ENCODE measurements at regions not wholly inside any gene's neighbourhood (a gene's known extent, or its start where the extent isn't known, plus 50 kb on each side); places are given as distances from the start of the nearest gene placed in this dataset.

DNA sequence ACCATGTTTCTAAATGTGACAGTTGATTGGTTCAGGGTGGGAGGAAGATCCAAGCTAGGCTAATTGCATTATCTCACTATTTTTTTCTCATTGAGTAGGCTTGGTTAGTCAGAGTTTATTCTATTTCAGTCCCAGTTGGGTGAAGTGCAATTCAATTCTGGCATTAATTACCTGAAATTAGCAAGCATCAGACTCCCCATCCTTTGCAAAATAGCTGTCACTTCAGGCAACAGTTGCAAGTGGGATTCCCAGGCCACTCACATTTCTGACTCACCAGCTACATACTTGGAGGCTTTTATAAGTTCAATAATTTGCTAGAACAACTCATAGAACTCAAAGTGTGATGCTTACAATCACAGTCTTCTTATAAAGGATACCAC is 155.8 kb upstream of the HAND2 start:
- Mint-ChIP-seq H3K27ac (ENCODE audit: unreplicated experiment) (no peak overlapping the region), H3K36me3 (ENCODE audit: low read depth) (no peaks in the 10 kb centered on the region), H3K4me3 (ENCODE audit: unreplicated experiment) (no peak overlapping the region), H3K4me1 (ENCODE audit: low read depth) (no peaks in the 10 kb centered on the region), H3K27me3 (ENCODE audit: low read depth) (peaks cover 18% of the 10 kb centered on the region), H3K9me3 (ENCODE audit: low read depth) (no peaks in the 10 kb centered on the region)
- DNase-seq (ENCODE audit: low spot score) = no peak
- TF ChIP-seq, protein P1, sequence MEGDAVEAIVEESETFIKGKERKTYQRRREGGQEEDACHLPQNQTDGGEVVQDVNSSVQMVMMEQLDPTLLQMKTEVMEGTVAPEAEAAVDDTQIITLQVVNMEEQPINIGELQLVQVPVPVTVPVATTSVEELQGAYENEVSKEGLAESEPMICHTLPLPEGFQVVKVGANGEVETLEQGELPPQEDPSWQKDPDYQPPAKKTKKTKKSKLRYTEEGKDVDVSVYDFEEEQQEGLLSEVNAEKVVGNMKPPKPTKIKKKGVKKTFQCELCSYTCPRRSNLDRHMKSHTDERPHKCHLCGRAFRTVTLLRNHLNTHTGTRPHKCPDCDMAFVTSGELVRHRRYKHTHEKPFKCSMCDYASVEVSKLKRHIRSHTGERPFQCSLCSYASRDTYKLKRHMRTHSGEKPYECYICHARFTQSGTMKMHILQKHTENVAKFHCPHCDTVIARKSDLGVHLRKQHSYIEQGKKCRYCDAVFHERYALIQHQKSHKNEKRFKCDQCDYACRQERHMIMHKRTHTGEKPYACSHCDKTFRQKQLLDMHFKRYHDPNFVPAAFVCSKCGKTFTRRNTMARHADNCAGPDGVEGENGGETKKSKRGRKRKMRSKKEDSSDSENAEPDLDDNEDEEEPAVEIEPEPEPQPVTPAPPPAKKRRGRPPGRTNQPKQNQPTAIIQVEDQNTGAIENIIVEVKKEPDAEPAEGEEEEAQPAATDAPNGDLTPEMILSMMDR (IDR thresholded peaks at IDR 0.05) = no peak

DNA sequence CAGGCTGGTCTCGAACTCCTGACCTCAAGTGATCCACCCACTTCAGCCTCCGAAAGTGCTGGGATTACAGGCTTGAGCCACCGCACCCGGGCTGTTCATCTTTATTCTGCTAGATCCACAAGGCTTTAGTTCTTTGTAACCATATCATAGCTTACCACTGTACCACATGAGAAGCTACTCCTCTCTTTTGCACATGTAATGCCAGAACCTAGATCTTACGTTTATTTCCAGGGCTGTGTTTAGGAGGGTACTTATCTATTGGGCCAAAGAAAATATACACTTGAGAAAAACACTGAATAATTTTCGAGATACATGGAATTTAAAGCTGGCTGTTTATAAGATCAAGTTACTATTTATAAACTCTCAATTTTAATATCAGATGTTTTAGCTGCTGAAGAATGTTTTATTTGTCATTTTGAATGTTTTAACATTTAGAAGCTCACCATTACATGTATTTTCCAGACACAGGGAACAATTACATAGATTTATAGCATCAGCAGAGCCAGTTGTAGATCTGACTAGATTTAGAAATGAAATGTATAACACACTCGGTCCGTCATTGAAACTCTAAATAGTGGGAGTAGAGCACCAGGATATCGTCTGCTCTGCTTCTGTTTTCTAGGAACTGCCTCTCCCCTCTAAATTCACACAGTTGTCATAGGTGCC is 155.3 kb upstream of the HAND2 start:
- no peak for DNase-seq (ENCODE audit: low spot score)

DNA sequence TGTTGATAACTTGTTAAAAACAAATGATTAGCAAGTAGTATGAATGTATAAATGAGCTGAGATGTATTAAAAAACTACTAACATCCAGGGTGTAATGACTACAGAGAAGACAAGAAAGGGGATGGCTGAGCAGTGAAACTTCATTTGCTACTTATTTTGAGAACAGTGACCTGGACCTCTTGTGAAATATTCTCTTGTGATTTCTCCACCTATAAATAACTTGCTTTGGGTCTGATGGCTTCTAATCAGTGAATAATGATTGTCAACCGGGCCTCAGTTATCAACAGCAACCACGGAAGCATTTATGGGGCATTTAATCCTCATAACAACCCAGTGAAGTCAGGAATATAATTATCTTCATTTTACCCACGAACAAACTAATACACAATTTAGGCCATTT is 154.2 kb upstream of the HAND2 start:
- H3K4me3 Mint-ChIP-seq (ENCODE audit: unreplicated experiment) = no peak overlapping the region
- H3K27me3 Mint-ChIP-seq (ENCODE audit: low read depth) = peaks cover 23% of the 10 kb centered on the region
- no peak overlapping the region for H3K27ac Mint-ChIP-seq (ENCODE audit: unreplicated experiment)
- TF ChIP-seq, protein P1 (IDR thresholded peaks at IDR 0.05) = no peak
- H3K9me3 Mint-ChIP-seq (ENCODE audit: low read depth) = no peaks in the 10 kb centered on the region
- no peaks in the 10 kb centered on the region for H3K36me3 Mint-ChIP-seq (ENCODE audit: low read depth)
- DNase-seq (ENCODE audit: low spot score) = no peak
- H3K4me1 Mint-ChIP-seq (ENCODE audit: low read depth) = no peaks in the 10 kb centered on the region

More for the DNA sequence above, 155.3 kb upstream of the HAND2 start:
- Mint-ChIP-seq H3K27ac (ENCODE audit: unreplicated experiment) (no peak overlapping the region), H3K27me3 (ENCODE audit: low read depth) (peaks cover 22% of the 10 kb centered on the region), H3K9me3 (ENCODE audit: low read depth) (no peaks in the 10 kb centered on the region), H3K36me3 (ENCODE audit: low read depth) (no peaks in the 10 kb centered on the region), H3K4me3 (ENCODE audit: unreplicated experiment) (no peak overlapping the region), H3K4me1 (ENCODE audit: low read depth) (no peaks in the 10 kb centered on the region)
- TF ChIP-seq, protein P1 (IDR thresholded peaks at IDR 0.05) = no peak

DNA sequence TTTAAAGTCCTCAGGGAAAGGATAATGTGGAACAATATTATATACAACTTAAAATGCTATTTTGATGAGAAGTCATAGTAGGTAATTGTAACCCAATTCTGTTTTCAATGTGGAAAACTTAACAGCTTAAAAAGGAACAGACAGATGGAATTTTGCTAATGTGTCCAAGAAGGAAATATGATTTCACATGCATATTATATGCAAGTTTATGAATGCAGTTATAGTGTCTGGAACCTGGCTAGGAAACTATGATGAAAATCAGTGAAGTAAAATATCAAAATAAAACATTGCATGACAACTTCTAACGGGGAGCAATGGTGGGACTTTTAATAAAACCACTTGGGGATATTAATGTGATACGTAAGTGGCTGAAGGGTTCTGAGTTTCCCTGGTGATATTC is 152.6 kb upstream of the HAND2 start:
- Mint-ChIP-seq H3K27ac (ENCODE audit: unreplicated experiment) (no peak overlapping the region), H3K4me3 (ENCODE audit: unreplicated experiment) (no peak overlapping the region), H3K36me3 (ENCODE audit: low read depth) (no peaks in the 10 kb centered on the region), H3K4me1 (ENCODE audit: low read depth) (no peaks in the 10 kb centered on the region), H3K27me3 (ENCODE audit: low read depth) (peaks cover 27% of the 10 kb centered on the region), H3K9me3 (ENCODE audit: low read depth) (no peaks in the 10 kb centered on the region)
- no peak for DNase-seq (ENCODE audit: low spot score)
- TF ChIP-seq, protein P1 (IDR thresholded peaks at IDR 0.05) = no peak

DNA sequence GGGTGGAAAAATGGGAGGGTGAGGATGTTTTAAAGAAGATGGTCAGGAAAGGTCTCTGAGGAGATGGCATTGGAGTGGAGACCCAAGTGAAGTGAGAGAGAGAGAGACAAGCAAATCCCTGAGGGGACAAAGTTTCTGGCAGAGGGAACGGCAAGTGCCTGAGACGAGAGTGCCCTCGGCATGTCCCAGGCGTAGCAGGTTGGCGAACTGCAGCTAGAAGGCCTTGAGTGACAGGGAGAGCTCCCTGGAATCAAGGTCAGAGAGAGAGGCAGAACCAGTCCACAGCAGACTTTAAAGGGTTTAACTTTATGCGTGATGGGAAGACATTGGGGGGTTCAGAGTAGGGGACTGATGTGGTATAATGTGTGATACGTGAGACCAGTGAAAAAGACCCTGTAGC is 150.2 kb upstream of the HAND2 start:
- Mint-ChIP-seq H3K4me3 (ENCODE audit: unreplicated experiment) (no peak overlapping the region), H3K4me1 (ENCODE audit: low read depth) (no peaks in the 10 kb centered on the region), H3K36me3 (ENCODE audit: low read depth) (no peaks in the 10 kb centered on the region), H3K9me3 (ENCODE audit: low read depth) (no peaks in the 10 kb centered on the region), H3K27ac (ENCODE audit: unreplicated experiment) (no peak overlapping the region), H3K27me3 (ENCODE audit: low read depth) (peaks cover 37% of the 10 kb centered on the region)
- TF ChIP-seq, protein P1 (IDR thresholded peaks at IDR 0.05) = no peak
- DNase-seq (ENCODE audit: low spot score) = no peak

Measured in chondrocyte (in vitro differentiated cells).